ENCODE measurements at regions not wholly inside any gene's neighbourhood (a gene's known extent, or its start where the extent isn't known, plus 50 kb on each side); places are given as distances from the start of the nearest gene placed in this dataset.

- no peak for DNase-seq (ENCODE audit: low spot score)
Measured at GRCh38 chr7:138254444-138254843, 178.2 kb downstream of the AKR1D1 start.

- DNase-seq (ENCODE audit: low spot score), result peak; percentile 61
Measured at GRCh38 chr7:138257459-138258196, 181.4 kb downstream of the AKR1D1 start.

GRCh38 chr7:138258197-138258559 is 181.9 kb downstream of the AKR1D1 start:
- DNase-seq (ENCODE audit: low spot score), result peak; percentile 53

GRCh38 chr7:138259675-138260074 is 183.4 kb downstream of the AKR1D1 start:
- no peak for DNase-seq (ENCODE audit: low spot score)

- DNase-seq (ENCODE audit: low spot score), result no peak
Measured at GRCh38 chr7:138267934-138268333, 191.7 kb downstream of the AKR1D1 start.

- DNase-seq (ENCODE audit: low spot score), result no peak
Measured at GRCh38 chr7:138276891-138277290, 183.2 kb upstream of the TRIM24 start.

GRCh38 chr7:138278601-138279000 is 181.5 kb upstream of the TRIM24 start:
- no peak for DNase-seq (ENCODE audit: low spot score)

GRCh38 chr7:138282997-138283396 is 177.1 kb upstream of the TRIM24 start:
- DNase-seq (ENCODE audit: low spot score), result no peak

GRCh38 chr7:138285129-138285528 is 174.9 kb upstream of the TRIM24 start:
- DNase-seq (ENCODE audit: low spot score), result no peak

- DNase-seq (ENCODE audit: low spot score), result no peak
Measured at GRCh38 chr7:138286846-138287245, 173.2 kb upstream of the TRIM24 start.

GRCh38 chr7:138287549-138287948 is 172.5 kb upstream of the TRIM24 start:
- no peak for DNase-seq (ENCODE audit: low spot score)

GRCh38 chr7:138289082-138289481 is 171.0 kb upstream of the TRIM24 start:
- DNase-seq (ENCODE audit: low spot score), result no peak

- no peak for DNase-seq (ENCODE audit: low spot score)
Measured at GRCh38 chr7:138289864-138290263, 170.2 kb upstream of the TRIM24 start.

- no peak for DNase-seq (ENCODE audit: low spot score)
Measured at GRCh38 chr7:138292951-138293350, 167.1 kb upstream of the TRIM24 start.

GRCh38 chr7:138295049-138295637 is 164.9 kb upstream of the TRIM24 start:
- no peak for DNase-seq (ENCODE audit: low spot score)

GRCh38 chr7:138297526-138297925 is 162.5 kb upstream of the TRIM24 start:
- no peak for DNase-seq (ENCODE audit: low spot score)

GRCh38 chr7:138299066-138299465 is 161.0 kb upstream of the TRIM24 start:
- DNase-seq (ENCODE audit: low spot score), result no peak

GRCh38 chr7:138303230-138304070 is 156.6 kb upstream of the TRIM24 start:
- DNase-seq (ENCODE audit: low spot score), result no peak

GRCh38 chr7:138304071-138304320 is 156.1 kb upstream of the TRIM24 start:
- no peak for DNase-seq (ENCODE audit: low spot score)

GRCh38 chr7:138307633-138308032 is 152.4 kb upstream of the TRIM24 start:
- no peak for DNase-seq (ENCODE audit: low spot score)

- no peak for DNase-seq (ENCODE audit: low spot score)
Measured at GRCh38 chr7:138308136-138308535, 151.9 kb upstream of the TRIM24 start.

- no peak for DNase-seq (ENCODE audit: low spot score)
Measured at GRCh38 chr7:138309186-138309585, 150.9 kb upstream of the TRIM24 start.

GRCh38 chr7:138313829-138314178 is 146.3 kb upstream of the TRIM24 start:
- DNase-seq (ENCODE audit: low spot score), result no peak

Data from SK-N-DZ (cell line).